Prostate gland (tissue), 2 donors: ENCODE measurements at regions not wholly inside any gene's neighbourhood (a gene's known extent, or its start where the extent isn't known, plus 50 kb on each side); places are given as distances from the start of the nearest gene placed in this dataset.

ENCODE experiments used
- POLR2A ChIP-seq: fragments of 450-650 bp; IDR thresholded peaks from one replicate; pipeline ENCODE4 v1.6.1; 2016; ENCODE audit warnings: antibody characterized with exemption, mild to moderate bottlenecking
- POLR2AphosphoS5 ChIP-seq: sonication (generic); formaldehyde crosslinking; IDR thresholded peaks from one replicate; pipeline ENCODE4 v1.6.1; 2017; ENCODE audit warnings: antibody characterized with exemption
- TF ChIP-seq, protein P1 (sequence below), 4 experiments: fragments of 200-600 bp in 2 of 4; fragments of 450-650 bp in 2 of 4; sonication (generic) in 2 of 4; IDR thresholded peaks; 1 replicate in 3 of 4; 2 replicates in 1 of 4; pipeline ENCODE4 v1.5.1; 2016 to 2019; ENCODE audit warnings: antibody characterized with exemption in 4 of 4, mild to moderate bottlenecking in 2 of 4, moderate library complexity in 2 of 4

DNA sequence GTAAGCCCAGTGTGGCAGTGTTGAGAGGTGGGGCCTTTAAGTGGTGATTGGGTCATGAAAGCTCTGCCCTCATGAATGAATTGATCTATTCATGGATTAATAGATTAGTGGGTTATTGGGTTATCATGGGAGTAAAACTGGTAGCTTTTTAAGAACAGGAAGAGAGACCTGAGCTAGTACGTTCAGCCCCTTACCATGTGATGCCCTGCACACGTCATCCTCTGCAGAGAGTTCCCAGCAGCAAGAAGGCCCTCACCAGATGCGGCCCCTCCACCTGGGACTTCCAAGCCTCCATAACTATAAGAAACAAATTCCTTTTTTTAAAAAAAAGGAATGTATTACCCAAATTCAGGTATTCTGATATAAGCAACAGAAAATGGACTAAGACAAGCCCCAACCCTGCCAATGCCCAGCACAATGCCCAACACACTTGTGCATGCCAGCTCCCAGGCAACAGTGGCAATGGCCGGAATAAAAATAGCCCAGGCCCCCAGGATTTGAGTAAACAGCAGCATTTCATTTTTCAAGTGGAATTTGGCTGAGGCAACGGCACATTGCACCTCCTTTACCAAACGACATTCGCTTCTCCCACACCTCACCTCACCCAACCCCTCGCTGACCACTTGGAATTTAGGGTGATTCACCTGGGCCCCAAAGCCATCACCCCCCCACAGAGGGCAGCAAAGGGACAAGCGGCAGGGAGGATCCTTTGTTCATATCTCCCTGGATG is 215.9 kb downstream of the TOMM20 start:
- TF ChIP-seq, protein P1, sequence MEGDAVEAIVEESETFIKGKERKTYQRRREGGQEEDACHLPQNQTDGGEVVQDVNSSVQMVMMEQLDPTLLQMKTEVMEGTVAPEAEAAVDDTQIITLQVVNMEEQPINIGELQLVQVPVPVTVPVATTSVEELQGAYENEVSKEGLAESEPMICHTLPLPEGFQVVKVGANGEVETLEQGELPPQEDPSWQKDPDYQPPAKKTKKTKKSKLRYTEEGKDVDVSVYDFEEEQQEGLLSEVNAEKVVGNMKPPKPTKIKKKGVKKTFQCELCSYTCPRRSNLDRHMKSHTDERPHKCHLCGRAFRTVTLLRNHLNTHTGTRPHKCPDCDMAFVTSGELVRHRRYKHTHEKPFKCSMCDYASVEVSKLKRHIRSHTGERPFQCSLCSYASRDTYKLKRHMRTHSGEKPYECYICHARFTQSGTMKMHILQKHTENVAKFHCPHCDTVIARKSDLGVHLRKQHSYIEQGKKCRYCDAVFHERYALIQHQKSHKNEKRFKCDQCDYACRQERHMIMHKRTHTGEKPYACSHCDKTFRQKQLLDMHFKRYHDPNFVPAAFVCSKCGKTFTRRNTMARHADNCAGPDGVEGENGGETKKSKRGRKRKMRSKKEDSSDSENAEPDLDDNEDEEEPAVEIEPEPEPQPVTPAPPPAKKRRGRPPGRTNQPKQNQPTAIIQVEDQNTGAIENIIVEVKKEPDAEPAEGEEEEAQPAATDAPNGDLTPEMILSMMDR (IDR thresholded peaks at IDR 0.05), result no peak
- TF ChIP-seq POLR2A (no peak), POLR2AphosphoS5 (no peak)
